K562 (cell line): ENCODE measurements at regions not wholly inside any gene's neighbourhood (a gene's known extent, or its start where the extent isn't known, plus 50 kb on each side); places are given as distances from the start of the nearest gene placed in this dataset.

Source experiments
- ATAC-seq: fragments of 200-7000 bp; cut with Tn5 transposase; 3 replicates; pipeline ENCODE4 v1.9.1; 2020; ENCODE audit warnings: moderate library complexity
- BruUV-seq: library from RNA; stranded (reverse); fragments of 400-500 nt; replicated peaks from 2 replicates; lab custom pipeline; 2021; lab: Mats Ljungman, UMichigan
- CTCF ChIA-PET: fragments of 300-600 bp; formaldehyde crosslinking; extraction: SDS; loops from one replicate; lab custom pipeline; 2021; ENCODE audit warnings: low intra/inter-chr PET ratio; lab: Yijun Ruan, JAX
- POLR2A ChIA-PET: fragments of 300-600, 350-650 bp; sonication (Branson Sonifier 250); formaldehyde crosslinking; extraction: SDS; loops from one replicate; lab custom pipeline; 2021; ENCODE audit warnings: antibody characterized with exemption, inconsistent platforms; lab: Yijun Ruan, JAX
- DNase-seq, 4 experiments: peaks; one replicate each; pipeline versions ENCODE4 v3.0.0 to v3.0.0-alpha.2; 2011 to 2018; ENCODE audit warnings: low spot score in 3 of 4, mixed read lengths in 3 of 4; ENCODE audit errors: extremely low read depth in 1 of 4
- FAIRE-seq: peaks from 2 replicates; lab custom pipeline; 2011; peaks lifted over from hg19 to GRCh38; lab: Jason Lieb, UNC
- H2AFZ ChIP-seq: 2 replicates; pipeline ENCODE4 v1.6.0; 2011; ENCODE audit warnings: low read depth, low read length, control low read depth, inconsistent platforms
- H3K27ac ChIP-seq: fragments of 200-600 bp; 3 replicates; pipeline ENCODE4 v1.8.0; 2011; ENCODE audit warnings: low read depth, mild to moderate bottlenecking, control low read depth, inconsistent platforms, low read length, moderate library complexity, mixed read lengths; ENCODE audit errors: extremely low read depth
- H3K27me3 ChIP-seq, 2 experiments: fragments of 300-600 bp in 1 of 2; 2 replicates in 1 of 2; 3 replicates in 1 of 2; pipeline versions ENCODE4 v1.6.0 to v1.8.0; 2011; ENCODE audit warnings: inconsistent platforms in 2 of 2, low read length in 2 of 2, mild to moderate bottlenecking in 1 of 2, mixed read lengths in 1 of 2, moderate library complexity in 1 of 2; ENCODE audit not compliant: control insufficient read depth in 2 of 2, insufficient read depth in 2 of 2
- H3K36me3 ChIP-seq: fragments of 300-600 bp; 3 replicates; pipeline ENCODE4 v1.8.0; 2011; ENCODE audit warnings: mild to moderate bottlenecking, low read length, inconsistent platforms; ENCODE audit not compliant: control insufficient read depth, insufficient read depth
- H3K4me1 ChIP-seq, 2 experiments: fragments of 200-600 bp in 1 of 2; replicated peaks in 1 of 2; 2 replicates in 1 of 2; 3 replicates in 1 of 2; pipeline versions ENCODE4 v1.5.1 to v1.8.0; 2011; ENCODE audit warnings: inconsistent platforms in 2 of 2, low read length in 2 of 2, mild to moderate bottlenecking in 1 of 2, mixed read lengths in 1 of 2, moderate library complexity in 1 of 2; ENCODE audit not compliant: control insufficient read depth in 2 of 2, insufficient read depth in 2 of 2
- H3K4me2 ChIP-seq: 2 replicates; pipeline ENCODE4 v1.6.1; 2011; ENCODE audit warnings: low read length, control low read depth, inconsistent platforms, mixed read lengths; ENCODE audit not compliant: insufficient read depth
- H3K4me3 ChIP-seq: fragments of 200-600 bp; sonication (generic), shearing (Covaris generic); 2 replicates; pipeline ENCODE4 v1.5.1; 2016; ENCODE audit warnings: control low read depth, inconsistent platforms
- H3K79me2 ChIP-seq: fragments of 200-600 bp; 3 replicates; pipeline ENCODE4 v1.8.0; 2011; ENCODE audit warnings: low read length, inconsistent platforms; ENCODE audit not compliant: control insufficient read depth, insufficient read depth
- H3K9ac ChIP-seq, 2 experiments: 2 replicates each; pipeline versions ENCODE4 v1.6.0 to v1.6.1; 2011; ENCODE audit warnings: low read depth in 2 of 2, low read length in 2 of 2, control low read depth in 1 of 2, inconsistent platforms in 1 of 2, mild to moderate bottlenecking in 1 of 2, mixed read lengths in 1 of 2; ENCODE audit not compliant: insufficient read depth in 1 of 2
- H3K9me1 ChIP-seq: one replicate; pipeline ENCODE4 v1.6.0; 2011; ENCODE audit warnings: inconsistent platforms, mild to moderate bottlenecking, low read length, moderate library complexity; ENCODE audit not compliant: control insufficient read depth, insufficient read depth
- H3K9me3 ChIP-seq: replicated peaks from 2 replicates; pipeline ENCODE4 v1.5.1; 2011; ENCODE audit warnings: low read depth, low read length, inconsistent platforms; ENCODE audit not compliant: control insufficient read depth, insufficient read depth
- H4K20me1 ChIP-seq: replicated peaks from 2 replicates; pipeline ENCODE4 v1.6.1; 2011; ENCODE audit warnings: low read length, inconsistent platforms, mixed read lengths; ENCODE audit not compliant: control insufficient read depth, insufficient read depth
- ARHGAP35 ChIP-seq: fragments of 450-650 bp; IDR thresholded peaks from 2 replicates; pipeline ENCODE4 v1.6.1; 2018; ENCODE audit not compliant: partially characterized antibody
- FOXJ2 ChIP-seq: fragments of 200-800 bp; sonication (Bioruptor generic); IDR thresholded peaks from 2 replicates; pipeline ENCODE4 v1.6.1; 2016; ENCODE audit warnings: missing genetic modification characterization, missing compliant biosample characterization
- HNRNPL ChIP-seq: fragments of 200-400 bp; formaldehyde crosslinking; IDR thresholded peaks from 2 replicates; pipeline ENCODE4 v1.6.1; 2017; ENCODE audit warnings: low read depth, mild to moderate bottlenecking, low read length
- OTX1 ChIP-seq: fragments of 450-650 bp; formaldehyde crosslinking; IDR thresholded peaks from 2 replicates; pipeline ENCODE4 v1.4.0; 2022; ENCODE audit warnings: mild to moderate bottlenecking
- SAFB2 ChIP-seq: fragments of 200-400 bp; formaldehyde crosslinking; IDR thresholded peaks from 2 replicates; pipeline ENCODE4 v1.6.1; 2018; ENCODE audit warnings: borderline replicate concordance, low read length, low read depth, moderate library complexity; ENCODE audit not compliant: severe bottlenecking
- SIRT6 ChIP-seq: IDR thresholded peaks from one replicate; pipeline ENCODE4 v1.6.1; 2012; ENCODE audit warnings: low read depth, mild to moderate bottlenecking, control low read depth, inconsistent platforms, low read length, moderate library complexity
- ZNF134 ChIP-seq: fragments of 250-450 bp; sonication (Bioruptor Pico); conservative IDR thresholded peaks from 2 replicates; pipeline ENCODE4 v1.4.0; 2020
- ZNF586 ChIP-seq: fragments of 450-650 bp; formaldehyde crosslinking; conservative IDR thresholded peaks from 2 replicates; pipeline ENCODE4 v1.4.0; 2020; ENCODE audit warnings: mild to moderate bottlenecking, moderate library complexity
- WGBS: fragments of 100-300 bp; shearing (Covaris generic); methylation state at CpG from one replicate; pipeline ENCODE4 v1.1.6; 2016; ENCODE audit warnings: low coverage, mixed read lengths; ENCODE audit not compliant: insufficient coverage; ENCODE audit errors: missing lambda C conversion rate; 5-methylcytosine and 5-hydroxymethylcytosine counted together
- in situ Hi-C: fragments of 300-500 bp; cut with MboI; formaldehyde crosslinking; loops from 4 replicates; pipeline ENCODE4 v1.15.0; 2018; ENCODE audit warnings: inconsistent platforms, mixed read lengths
- intact Hi-C: fragments of 100-400 bp; cut with micrococcal nuclease; formaldehyde crosslinking; loops from 2 replicates; pipeline ENCODE4 v1.14.2; 2022

GRCh38 chr2:130264046-130264445 lies 65.8 kb upstream of the TUBA3E start:
- no peak for TF ChIP-seq ZNF134 (CRISPR knock-in tag)
- TF ChIP-seq SAFB2, result no peak
- no peak for TF ChIP-seq HNRNPL
- no peak for TF ChIP-seq FOXJ2
- TF ChIP-seq ARHGAP35, result no peak
- no peak for TF ChIP-seq SIRT6
- TF ChIP-seq ZNF586 (CRISPR knock-in tag), result no peak
- no peak for TF ChIP-seq OTX1 (CRISPR knock-in tag)
- TF ChIP-seq, all 486 proteins: peak for 0
- in situ Hi-C loops (no loop called here), intact Hi-C loops (no loop called here)
- H3K27ac ChIP-seq, result no peak overlapping the region
- POLR2A ChIA-PET, result interaction anchor here (0.7 to 1.3 kb wide), 2 partner anchors 11 to 127 kb away, joined by 4 read pairs; no protein-coding TSS in a partner anchor
- no peaks in the 10 kb centered on the region for H3K79me2 ChIP-seq
- FAIRE-seq (no peak), ATAC-seq (no peak), DNase-seq (no peak)
- H4K20me1 ChIP-seq, result no peaks in the 10 kb centered on the region
- H3K9me3 ChIP-seq, result no peaks in the 10 kb centered on the region
- H2AFZ ChIP-seq, result no peak overlapping the region
- H3K36me3 ChIP-seq, result no peaks in the 10 kb centered on the region
- CTCF ChIA-PET, result no interaction called here
- 0% methylated on average over 6 of the region's 7 CpGs for WGBS
- H3K27me3 ChIP-seq, result peaks cover 26 to 50% of the 10 kb centered on the region in 2 experiments
- no peak overlapping the region for H3K4me2 ChIP-seq
- no peak overlapping the region for H3K9ac ChIP-seq
- no peaks in the 10 kb centered on the region for H3K4me1 ChIP-seq
- BruUV-seq, result no TSS peak
- no peak overlapping the region for H3K4me3 ChIP-seq
- H3K9me1 ChIP-seq, result no peaks in the 10 kb centered on the region
